HG02610 (cell line): ENCODE measurements at regions not wholly inside any gene's neighbourhood (a gene's known extent, or its start where the extent isn't known, plus 50 kb on each side); places are given as distances from the start of the nearest gene placed in this dataset.

Experiments used
- ATAC-seq: cut with Tn5 transposase; IDR thresholded peaks from one replicate; pipeline ENCODE4 v1.9.1; 2021; ENCODE audit warnings: mild to moderate bottlenecking, moderate library complexity; ENCODE audit not compliant: unreplicated experiment

- no peak for ATAC-seq
Measured at GRCh38 chr16:77652399-77652798, 69.9 kb upstream of the NUDT7 start.

GRCh38 chr16:77657016-77657415 is 65.3 kb upstream of the NUDT7 start:
- ATAC-seq, result no peak

- ATAC-seq, result no peak
Measured at GRCh38 chr16:77660311-77660710, 62.0 kb upstream of the NUDT7 start.

GRCh38 chr16:77662246-77662645 is 60.1 kb upstream of the NUDT7 start:
- no peak for ATAC-seq

GRCh38 chr16:77663711-77664110 is 58.6 kb upstream of the NUDT7 start:
- ATAC-seq, result no peak

- no peak for ATAC-seq
Measured at GRCh38 chr16:77666771-77667170, 55.5 kb upstream of the NUDT7 start.

- no peak for ATAC-seq
Measured at GRCh38 chr16:77668201-77668600, 54.1 kb upstream of the NUDT7 start.

- no peak for ATAC-seq
Measured at GRCh38 chr16:77669057-77669456, 53.3 kb upstream of the NUDT7 start.
